ENCODE measurements at regions not wholly inside any gene's neighbourhood (a gene's known extent, or its start where the extent isn't known, plus 50 kb on each side); places are given as distances from the start of the nearest gene placed in this dataset.

DNA sequence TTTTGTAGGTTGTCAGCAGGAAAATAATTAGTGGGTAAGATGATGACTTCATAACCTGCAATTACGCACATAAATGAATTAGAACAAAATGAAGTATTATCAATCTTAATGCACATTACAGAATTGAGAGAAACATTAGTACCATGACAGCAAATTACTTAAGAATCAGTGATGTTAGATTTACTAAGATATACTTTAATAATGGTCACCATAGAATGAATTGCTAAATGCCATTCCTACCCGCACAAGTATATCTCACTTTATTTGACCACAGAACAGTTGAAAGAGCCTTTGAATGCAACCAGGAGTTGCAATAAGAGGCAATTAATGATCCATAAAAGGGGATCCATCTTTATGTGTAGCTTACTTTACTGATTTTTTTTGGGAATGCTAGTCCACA, 816.4 kb upstream of the AGA start:
- TF ChIP-seq, protein P1, sequence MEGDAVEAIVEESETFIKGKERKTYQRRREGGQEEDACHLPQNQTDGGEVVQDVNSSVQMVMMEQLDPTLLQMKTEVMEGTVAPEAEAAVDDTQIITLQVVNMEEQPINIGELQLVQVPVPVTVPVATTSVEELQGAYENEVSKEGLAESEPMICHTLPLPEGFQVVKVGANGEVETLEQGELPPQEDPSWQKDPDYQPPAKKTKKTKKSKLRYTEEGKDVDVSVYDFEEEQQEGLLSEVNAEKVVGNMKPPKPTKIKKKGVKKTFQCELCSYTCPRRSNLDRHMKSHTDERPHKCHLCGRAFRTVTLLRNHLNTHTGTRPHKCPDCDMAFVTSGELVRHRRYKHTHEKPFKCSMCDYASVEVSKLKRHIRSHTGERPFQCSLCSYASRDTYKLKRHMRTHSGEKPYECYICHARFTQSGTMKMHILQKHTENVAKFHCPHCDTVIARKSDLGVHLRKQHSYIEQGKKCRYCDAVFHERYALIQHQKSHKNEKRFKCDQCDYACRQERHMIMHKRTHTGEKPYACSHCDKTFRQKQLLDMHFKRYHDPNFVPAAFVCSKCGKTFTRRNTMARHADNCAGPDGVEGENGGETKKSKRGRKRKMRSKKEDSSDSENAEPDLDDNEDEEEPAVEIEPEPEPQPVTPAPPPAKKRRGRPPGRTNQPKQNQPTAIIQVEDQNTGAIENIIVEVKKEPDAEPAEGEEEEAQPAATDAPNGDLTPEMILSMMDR (IDR thresholded peaks at IDR 0.05; ENCODE audit: unreplicated experiment): no peak
- Mint-ChIP-seq H3K27me3 (no peaks in the 10 kb centered on the region), H3K27ac (no peak overlapping the region), H3K9me3 (ENCODE audit: low read depth) (peaks cover 11% of the 10 kb centered on the region), H3K4me1 (ENCODE audit: low read depth) (no peaks in the 10 kb centered on the region), H3K4me3 (ENCODE audit: low read depth) (no peak overlapping the region), H3K36me3 (ENCODE audit: insufficient read depth) (no peaks in the 10 kb centered on the region)
- no peak for DNase-seq (ENCODE audit: low spot score, unreplicated experiment)

DNA sequence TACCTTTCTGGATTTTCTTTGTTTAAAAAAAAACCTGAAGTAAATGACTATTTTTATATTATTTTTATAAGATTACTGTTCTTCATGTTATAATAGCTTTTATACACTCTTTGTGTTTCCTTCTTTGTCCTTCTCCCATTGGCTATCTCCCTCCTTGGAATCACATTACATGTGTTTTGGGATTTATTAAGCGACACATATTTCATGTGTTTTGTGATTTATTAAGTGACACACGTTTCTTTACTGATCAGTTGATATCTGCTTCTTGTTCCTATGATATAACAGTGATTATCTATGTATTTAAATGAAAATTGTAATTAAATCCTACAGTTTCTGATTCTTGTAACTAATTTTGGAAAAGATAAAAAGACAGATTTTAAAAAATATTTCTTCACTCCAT, 817.3 kb upstream of the AGA start:
- Mint-ChIP-seq H3K9me3 (ENCODE audit: low read depth) (peaks cover 4% of the 10 kb centered on the region), H3K36me3 (ENCODE audit: insufficient read depth) (no peaks in the 10 kb centered on the region), H3K27ac (no peak overlapping the region), H3K4me3 (ENCODE audit: low read depth) (no peak overlapping the region), H3K4me1 (ENCODE audit: low read depth) (no peaks in the 10 kb centered on the region), H3K27me3 (no peaks in the 10 kb centered on the region)
- DNase-seq (ENCODE audit: low spot score, unreplicated experiment): no peak
- TF ChIP-seq, protein P1 (IDR thresholded peaks at IDR 0.05; ENCODE audit: unreplicated experiment): no peak

DNA sequence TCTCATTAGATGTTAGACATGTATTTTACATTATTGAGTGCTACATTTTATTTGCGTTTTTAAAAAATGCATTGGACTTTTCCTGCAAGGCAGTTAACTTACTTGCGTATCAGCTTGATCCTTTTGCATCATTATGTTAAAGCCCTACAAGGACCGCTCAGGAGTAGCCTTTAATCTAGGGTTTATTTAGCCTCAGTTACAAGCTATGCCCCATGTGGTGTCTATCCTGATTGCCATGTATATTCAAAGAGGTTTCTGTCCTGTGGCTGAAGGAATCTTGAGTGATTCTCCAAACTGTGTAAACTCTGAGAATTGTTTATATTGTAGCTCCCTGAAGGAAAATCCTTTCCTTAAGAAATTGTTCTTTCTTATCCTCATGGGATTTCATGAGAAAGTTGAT, 821.8 kb upstream of the AGA start:
- DNase-seq (ENCODE audit: low spot score, unreplicated experiment): no peak
- Mint-ChIP-seq H3K4me3 (ENCODE audit: low read depth) (no peak overlapping the region), H3K27me3 (no peaks in the 10 kb centered on the region), H3K9me3 (ENCODE audit: low read depth) (peaks cover 4% of the 10 kb centered on the region), H3K4me1 (ENCODE audit: low read depth) (no peaks in the 10 kb centered on the region), H3K27ac (no peak overlapping the region), H3K36me3 (ENCODE audit: insufficient read depth) (no peaks in the 10 kb centered on the region)
- TF ChIP-seq, protein P1 (IDR thresholded peaks at IDR 0.05; ENCODE audit: unreplicated experiment): no peak

DNA sequence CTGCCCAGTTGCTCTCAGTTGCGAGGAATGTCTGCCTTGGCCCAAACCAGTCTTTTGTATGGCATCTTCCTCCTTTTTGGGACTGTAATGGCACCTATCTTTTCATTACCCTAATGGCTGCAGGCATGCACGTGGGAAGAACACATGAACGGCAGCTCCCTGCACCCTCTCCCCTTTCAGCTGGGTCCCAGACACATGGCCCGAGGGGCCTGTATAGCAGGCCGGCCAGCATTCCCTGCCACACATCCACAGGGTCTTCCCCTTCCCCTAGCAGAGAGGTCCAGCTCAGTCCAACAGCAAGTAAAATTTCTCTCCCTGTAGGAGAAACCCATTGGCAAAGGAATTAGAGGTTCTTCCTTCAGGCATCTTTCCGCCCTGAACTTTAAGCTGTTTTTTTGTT, 829.1 kb upstream of the AGA start:
- Mint-ChIP-seq H3K27me3 (no peaks in the 10 kb centered on the region), H3K9me3 (ENCODE audit: low read depth) (no peaks in the 10 kb centered on the region), H3K27ac (no peak overlapping the region), H3K36me3 (ENCODE audit: insufficient read depth) (no peaks in the 10 kb centered on the region), H3K4me1 (ENCODE audit: low read depth) (peaks cover 15% of the 10 kb centered on the region), H3K4me3 (ENCODE audit: low read depth) (no peak overlapping the region)
- DNase-seq (ENCODE audit: low spot score, unreplicated experiment): no peak
- TF ChIP-seq, protein P1 (IDR thresholded peaks at IDR 0.05; ENCODE audit: unreplicated experiment): no peak

DNA sequence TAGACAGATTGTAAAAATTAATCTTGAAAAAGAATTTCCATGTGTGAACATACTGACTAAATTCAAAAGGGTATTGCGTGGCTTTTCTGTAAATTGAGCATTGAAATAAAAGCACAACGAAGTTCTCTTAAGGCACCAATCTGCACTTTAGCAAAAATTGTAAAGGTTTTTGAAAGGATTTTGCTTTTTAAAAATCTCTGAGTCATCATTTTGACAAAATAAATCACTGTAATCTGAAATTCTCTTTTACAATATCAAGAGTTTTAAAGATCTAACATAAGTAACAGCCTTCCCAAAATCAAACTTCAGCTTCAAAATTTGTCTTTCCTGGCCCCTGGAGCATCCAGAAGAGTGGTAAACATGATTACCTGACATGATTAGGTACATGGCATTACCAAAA, 830.9 kb upstream of the AGA start:
- no peak for DNase-seq (ENCODE audit: low spot score, unreplicated experiment)
- H3K4me3 Mint-ChIP-seq (ENCODE audit: low read depth): no peak overlapping the region
- H3K27me3 Mint-ChIP-seq: no peaks in the 10 kb centered on the region
- H3K27ac Mint-ChIP-seq: no peak overlapping the region
- H3K36me3 Mint-ChIP-seq (ENCODE audit: insufficient read depth): no peaks in the 10 kb centered on the region
- H3K9me3 Mint-ChIP-seq (ENCODE audit: low read depth): no peaks in the 10 kb centered on the region
- peaks cover 15% of the 10 kb centered on the region for H3K4me1 Mint-ChIP-seq (ENCODE audit: low read depth)
- TF ChIP-seq, protein P1 (IDR thresholded peaks at IDR 0.05; ENCODE audit: unreplicated experiment): no peak
